Dermis microvascular lymphatic vessel endothelial cell (primary cell): ENCODE measurements at regions not wholly inside any gene's neighbourhood (a gene's known extent, or its start where the extent isn't known, plus 50 kb on each side); places are given as distances from the start of the nearest gene placed in this dataset.
"Not testable (repeated sequence)": the region's sequence is repeated elsewhere in the genome, so short reads cannot be mapped to it uniquely, and the experiment has no call there.

Source experiments
- DNase-seq, 2 donors: peaks; one replicate each; pipeline versions ENCODE4 v3.0.0 to v3.0.0-alpha.2; 2010; ENCODE audit warnings: low read depth in 2 of 2

DNA sequence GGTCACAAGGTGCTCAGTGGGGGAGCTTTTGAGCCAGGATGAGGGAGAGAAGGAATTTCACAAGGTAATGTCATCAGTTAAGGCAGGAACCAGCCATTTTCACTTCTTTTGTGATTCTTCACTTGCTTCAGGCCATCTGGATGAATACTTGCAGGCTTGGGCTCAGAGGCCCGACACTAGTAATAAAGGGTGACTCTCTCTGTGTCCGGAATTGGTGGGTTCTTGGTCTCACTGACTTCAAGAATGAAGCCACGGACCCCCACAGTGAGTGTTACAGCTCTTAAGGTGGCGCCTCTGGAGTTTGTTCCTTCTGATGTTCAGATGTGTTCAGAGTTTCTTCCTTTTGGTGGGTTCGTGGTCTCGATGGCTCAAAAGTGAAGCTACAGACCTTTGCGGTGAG lies 131.8 kb upstream of the RXFP2 start:
- DNase-seq = not testable (repeated sequence)

DNA sequence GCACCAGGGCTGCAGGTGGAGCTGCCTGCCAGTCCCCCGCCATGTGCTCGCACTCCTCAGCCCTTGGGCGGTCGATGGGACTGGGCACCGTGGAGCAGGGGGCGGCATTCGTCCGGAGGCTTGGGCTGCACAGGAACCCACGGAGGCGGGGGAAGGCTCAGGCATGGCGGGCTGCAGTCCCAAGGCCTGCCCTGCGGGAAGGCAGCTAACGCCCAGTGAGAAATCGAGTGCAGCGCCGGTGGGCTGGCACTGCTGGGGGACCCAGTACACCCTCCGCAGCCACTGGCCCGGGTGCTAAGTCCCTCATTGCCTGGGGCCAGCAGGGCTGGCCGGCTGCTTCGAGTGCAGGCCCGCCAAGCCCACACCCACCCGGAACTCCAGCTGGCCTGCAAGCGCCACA lies 130.5 kb upstream of the RXFP2 start:
- not testable (repeated sequence) for DNase-seq

DNA sequence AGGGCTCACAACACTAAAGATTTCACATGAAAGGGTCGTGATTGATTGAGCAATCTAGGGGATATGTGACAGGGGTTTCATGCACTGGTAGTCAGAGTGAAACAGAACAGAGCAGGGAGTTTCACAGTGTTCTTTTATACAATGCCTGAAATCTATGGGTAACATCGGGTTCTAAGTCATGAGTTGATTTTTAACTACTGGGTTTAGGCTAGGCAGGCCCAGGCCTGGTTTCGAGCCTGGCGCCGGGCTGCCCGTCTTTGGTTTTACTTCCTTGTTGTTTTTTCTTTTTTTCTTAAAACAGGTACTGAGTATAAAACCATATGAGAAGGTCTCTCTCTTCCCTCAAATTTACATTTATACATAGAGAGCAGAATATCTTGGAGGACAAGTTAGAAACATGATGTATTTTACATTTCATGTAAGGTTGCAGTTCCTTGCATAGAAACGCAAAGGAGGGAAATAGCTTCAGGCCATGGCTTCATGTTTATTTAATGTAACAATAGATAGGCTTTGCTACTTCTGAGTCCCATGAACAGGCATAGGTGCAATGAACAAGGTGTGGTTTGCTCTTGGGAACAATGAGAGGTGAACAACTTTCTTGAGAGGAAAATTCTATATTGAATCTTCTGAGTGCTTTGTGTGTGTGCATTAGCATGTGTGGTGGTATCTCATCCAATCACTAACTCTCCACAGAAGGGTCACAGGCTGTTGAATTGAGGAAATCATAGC lies 128.9 kb upstream of the RXFP2 start:
- DNase-seq = no peak

DNA sequence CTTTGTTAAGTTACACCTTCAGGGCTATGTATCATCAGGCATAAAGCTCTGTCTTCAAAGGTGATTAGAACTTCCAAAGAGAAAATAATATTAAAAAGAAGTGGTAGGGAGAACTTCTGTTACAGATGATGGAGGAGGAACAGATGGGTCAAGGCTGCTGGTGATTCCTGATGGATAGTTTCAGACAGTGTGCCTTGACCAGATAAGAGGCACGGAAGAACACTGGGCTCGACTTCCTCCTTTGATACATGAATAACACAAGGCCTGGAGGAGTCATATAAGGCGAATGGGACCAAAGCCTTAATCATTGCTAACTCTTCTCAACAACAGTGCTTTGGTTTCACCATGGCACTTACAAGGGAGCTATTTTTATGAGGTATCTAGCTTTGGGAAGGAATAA lies 128.1 kb upstream of the RXFP2 start:
- no peak for DNase-seq

DNA sequence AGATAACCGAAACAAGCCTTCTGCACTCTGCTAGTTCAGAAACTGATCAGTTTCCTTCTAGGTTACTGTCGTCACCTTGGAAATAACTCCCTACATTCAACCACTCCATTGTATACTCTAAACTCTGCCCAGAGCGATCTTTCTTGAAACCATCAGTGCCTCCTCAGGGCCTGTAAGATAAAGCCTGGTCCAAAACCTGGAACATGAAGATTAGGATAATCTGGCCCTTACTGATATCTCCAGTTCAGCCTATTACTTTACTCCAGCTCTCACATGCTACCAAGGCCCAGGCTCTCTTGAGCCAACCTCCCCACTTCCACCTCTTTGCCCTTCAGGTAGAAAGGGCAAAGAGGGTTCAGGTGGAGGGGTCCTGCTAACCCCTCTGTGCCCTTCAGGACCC lies 125.3 kb upstream of the RXFP2 start:
- no peak for DNase-seq

DNA sequence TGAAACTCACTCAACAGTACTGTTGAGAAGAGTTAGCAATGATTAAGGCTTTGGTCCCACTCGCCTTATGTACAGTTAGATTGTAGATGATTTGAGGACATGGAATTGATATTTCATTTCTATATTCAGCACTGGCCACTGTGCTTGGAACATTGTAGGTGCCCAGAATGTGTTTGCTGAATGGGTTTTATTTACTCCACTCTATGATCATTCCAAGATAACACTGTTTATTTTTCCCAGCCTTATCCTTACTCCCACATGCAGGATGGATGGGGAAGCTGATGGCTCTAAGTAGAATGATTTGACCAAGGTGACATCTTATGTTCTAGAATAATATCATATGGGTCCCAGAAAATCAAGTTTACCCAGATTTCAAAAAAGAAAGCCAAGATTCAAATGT lies 124.6 kb upstream of the RXFP2 start:
- DNase-seq = no peak

DNA sequence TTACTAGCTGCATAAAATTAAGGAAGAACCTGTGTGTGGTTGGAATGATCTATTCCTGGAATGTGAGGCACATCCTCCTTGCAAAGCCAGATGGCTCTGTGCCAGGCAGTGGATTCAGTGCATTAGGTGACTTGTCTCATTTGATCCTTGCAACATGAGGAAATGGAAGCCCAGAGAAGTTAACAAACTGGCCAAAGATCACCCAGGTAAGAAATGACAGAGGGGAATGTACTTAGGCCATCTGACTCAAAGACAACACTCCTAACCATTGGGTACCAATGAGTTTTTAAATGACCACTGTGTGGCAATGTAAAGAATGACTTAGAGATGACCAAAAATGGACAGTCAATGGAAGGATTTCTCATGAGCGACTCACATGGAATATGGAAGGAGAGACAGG lies 114.2 kb upstream of the RXFP2 start:
- DNase-seq = no peak

DNA sequence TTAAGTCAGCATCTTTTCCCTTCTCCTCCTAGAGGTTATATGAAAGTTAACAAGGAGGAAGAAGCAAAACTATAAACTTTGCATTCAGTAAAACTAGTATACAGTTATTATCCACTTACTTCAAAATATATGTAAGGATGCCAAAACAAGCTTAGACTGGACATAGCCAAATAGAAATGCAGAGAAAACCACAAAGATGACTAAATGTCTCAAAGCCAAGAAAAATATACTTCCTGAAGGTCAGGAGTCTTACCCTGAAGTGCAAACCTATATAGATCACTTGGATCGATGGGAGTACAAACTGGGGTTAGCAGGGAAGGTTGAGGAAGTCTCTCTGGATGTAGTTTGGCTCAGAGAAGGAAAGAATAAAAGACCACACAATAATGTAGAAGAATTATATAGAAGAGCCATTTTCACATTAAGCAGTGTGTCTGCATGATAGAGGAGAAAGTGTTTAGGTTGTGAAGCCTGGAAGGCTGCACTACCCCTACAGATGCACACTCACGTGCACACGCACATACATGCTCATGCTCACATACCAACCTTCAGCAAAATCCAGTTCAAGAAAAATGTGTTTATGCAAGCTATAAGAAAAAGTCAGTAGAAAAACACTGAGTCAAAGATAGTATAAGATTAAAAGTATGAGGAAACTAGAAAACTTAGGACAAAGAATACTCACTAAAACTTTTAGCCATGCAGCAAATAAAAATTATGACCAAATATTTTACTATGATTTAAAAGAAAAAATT lies 112.1 kb upstream of the RXFP2 start:
- no peak for DNase-seq

DNA sequence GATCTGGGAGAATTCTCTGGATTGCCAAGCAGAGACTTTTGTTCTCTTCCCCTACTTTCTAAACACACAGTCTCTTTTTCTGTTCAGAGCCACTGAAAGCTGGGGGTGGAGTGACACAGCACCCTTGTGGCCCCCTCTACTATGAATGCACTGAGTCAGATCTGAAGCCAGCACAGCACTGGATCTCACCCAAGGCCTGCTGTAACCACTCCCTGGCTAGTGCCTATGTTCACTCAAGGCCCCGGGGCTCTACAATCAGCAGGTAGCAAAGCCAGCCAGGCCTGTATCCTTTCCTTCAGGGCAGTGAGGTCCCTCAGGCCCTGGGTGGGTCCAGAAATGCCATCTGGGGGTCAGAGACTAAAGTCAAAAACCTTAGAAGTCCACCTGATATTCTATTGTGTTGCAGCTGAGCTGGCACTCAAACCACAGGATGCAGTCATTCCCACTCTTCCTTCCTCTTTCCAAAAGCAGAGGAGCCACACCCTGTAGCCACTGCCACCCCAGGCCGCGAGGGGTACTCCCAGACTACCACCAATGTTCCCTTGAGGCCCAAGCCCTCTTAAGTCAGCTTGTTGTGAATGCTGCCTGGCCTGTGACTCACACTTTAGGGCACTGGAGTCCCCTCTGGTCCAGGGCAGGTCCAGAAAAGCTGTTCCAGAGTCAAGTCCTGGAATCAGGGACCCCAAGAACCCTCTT lies 110.1 kb upstream of the RXFP2 start:
- DNase-seq = peak in 1 of 2 donors; percentile 41

DNA sequence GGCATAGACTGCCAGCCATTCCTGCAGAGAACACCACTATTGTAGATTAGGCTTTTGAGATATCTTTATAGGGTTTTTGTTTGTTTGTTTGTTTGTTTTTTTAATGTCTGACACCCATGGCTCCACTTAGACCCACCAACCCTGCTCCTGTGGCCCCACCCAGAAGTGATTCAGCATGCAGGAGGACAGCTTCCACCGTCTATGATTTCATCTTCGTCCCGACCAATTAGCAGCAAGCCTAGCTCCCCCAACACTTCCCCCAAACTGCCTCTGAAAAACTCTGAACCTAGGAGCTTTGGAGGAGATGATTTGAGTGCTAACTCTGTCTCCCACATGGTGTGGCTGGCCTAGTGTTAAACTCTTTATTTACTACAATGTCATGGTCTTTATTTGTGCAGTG lies 108.3 kb upstream of the RXFP2 start:
- DNase-seq = peak in 1 of 2 donors; percentile 20

DNA sequence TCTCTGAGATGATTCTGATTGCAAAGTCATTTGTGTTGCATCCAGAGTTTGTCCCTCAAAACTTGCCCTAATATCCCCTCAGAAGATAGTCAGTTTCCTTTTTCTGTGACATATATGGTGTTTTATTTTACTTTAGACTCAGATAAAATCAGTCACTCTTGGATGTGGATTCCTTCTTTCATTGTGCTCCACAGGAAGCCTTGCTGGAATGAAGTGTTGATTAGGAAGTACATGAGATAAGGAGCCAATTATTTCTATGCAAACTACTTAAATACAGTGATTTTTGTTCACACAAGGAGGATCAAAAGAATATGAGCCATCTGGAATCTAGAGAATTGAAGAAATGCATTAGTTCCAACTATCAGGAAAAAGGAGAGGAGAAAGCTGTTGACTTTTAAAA lies 107.6 kb upstream of the RXFP2 start:
- peak in 1 of 2 donors; percentile 26 for DNase-seq

DNA sequence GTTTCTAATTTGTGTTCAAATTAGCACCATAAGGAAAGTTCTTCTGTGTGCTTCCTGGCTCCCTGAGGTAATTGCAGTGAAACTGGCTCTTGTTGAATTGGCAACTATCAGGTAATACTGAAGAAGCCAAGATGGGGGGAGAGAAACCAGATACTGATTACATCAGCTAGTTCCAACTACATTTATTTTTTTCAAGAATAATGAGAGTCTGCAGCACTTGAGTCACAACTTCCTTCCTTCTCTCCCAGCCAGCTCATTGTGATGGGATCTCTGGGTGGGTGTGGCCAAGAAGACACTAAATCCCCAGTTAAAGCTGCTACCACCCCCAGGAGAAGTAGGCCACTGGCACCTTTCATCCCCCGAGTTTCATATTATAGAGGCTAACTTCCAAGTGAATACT lies 100.7 kb upstream of the RXFP2 start:
- DNase-seq = peak; percentile 3 to 96

DNA sequence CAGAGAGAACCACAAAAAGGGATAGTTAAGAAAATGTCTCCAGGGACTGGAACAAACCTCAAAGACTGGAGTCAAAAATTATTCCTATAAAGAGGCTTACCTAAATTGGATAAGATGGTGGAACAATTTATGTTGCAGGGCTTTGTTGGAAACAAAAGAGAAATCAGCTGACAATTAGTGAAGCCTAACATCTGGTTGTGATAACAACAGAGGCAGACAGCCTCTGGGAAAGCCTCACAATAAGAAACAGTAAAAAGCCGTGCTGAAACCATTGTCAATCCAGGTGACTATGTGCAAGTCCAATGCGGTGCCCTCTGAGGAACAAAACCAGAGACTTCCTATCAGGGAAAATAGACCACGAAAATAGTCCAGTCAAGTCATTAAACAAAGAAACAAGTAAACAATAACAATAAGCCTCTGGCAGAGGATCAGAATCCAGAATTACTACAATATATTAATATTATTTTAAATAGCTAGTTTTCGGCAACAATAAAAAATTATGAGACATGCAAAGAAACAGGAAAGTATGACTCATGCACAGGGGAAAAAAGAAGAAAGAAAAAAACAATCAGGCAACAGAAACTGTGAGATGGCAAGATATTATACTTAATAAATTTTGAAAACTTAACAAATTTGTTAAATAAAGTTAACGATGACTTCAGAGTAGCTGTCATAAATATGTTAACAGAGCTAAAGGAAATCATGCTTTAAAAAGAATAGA lies 99.7 kb upstream of the RXFP2 start:
- DNase-seq = peak; percentile 12 to 84

DNA sequence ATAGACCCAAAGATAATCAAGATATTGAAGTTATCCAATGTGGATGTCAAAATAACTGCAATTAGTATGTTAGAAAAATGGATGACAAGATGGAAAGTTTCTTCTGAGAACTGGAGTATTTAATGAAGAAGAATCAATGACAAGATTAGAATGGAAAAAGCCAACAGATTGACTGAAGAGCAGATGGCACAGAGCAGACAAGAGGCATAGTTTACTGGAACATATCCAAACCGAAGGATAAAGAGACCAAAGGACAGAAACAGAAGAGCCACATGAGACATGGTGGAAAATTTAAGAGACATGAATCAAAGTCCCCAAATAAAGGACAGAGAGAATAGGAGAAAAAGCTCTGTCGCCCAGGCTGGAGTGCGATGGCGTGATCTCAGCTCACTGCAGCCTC lies 89.6 kb upstream of the RXFP2 start:
- no peak for DNase-seq

DNA sequence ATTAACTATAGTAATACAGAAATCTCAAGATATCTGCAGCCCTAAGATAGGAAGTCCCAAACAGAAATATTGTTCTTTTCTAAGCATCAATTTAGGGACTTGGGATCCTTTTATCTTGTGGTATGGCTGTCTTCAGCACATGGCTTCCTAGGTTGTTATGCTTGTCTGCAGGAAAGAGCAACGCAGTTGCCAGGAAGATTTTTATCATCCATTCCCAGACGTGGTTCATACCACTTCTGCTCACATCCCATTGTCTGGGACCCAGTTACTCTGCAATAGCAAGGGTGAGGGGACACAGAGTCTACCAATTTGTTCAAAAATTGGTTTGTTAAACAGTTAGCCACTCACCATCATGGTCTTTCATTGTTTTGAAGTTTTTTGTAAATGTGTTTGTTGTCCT lies 85.6 kb upstream of the RXFP2 start:
- no peak for DNase-seq

DNA sequence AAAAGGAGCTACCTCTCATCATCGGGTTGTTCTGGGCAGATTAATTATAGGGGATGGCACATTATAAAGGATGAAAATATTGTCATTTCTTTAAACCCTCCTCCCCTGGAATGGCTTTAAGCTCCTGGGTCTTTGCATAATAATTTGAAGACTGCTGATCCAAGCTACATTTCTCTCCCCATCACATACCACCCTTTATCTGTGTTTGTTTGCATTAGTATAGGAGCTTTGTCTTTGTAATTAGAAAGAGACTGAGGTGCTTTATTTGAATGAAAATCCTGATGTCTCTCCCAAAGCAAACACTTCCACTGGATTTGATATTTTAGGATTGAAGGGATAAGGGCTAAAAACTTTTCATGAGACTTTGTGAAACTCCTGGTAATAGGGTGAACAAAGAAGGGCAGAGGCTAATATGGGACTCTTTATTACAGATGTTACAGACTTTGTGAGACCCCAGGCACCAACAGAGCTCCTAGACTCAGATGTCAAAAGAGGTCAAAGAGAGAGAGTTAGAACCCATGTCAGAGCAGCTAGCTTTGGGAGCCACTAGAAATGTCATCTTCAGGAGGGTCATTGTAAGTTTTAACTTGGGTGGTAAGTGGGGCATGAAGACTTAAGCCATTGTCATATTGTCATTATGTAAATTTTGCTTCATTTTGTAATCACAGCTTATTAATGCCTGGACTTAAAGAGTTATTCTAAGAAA lies 75.3 kb upstream of the RXFP2 start:
- no peak for DNase-seq

DNA sequence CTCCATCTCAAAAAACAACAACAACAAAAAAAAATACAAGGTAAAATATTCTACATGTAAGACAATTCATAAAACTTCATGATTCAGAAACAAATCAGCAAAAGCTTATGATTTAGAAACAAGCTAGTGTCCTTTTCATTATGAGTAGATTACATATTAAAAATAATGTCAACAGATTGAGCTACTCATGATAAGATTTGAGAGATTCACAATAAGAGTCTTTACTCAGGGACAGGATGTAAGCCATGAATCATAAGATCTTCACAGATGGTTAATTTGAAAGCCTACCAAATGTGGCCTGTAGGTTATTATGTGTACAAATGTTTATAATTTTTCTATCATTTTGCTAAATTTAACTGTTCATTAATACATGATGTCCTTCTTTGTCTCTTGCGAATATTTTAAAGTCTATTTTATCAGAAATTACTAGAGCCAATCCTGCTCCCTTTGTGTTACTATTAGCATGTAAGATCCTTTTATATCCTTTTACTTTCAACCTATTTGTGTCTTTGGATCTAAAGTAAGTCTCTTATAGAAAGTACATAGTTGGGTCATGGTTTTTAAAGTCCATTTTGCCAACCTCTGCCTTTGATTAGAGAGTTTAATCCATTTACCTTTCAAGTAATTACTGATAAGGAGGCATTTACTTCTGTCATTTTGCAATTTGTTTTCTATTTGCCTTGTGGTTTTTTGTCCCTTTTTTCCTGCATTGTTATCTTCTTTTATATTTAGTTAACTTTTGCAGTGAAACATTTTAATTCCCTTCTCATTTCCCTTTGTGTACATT lies 68.3 kb upstream of the RXFP2 start:
- DNase-seq = no peak

DNA sequence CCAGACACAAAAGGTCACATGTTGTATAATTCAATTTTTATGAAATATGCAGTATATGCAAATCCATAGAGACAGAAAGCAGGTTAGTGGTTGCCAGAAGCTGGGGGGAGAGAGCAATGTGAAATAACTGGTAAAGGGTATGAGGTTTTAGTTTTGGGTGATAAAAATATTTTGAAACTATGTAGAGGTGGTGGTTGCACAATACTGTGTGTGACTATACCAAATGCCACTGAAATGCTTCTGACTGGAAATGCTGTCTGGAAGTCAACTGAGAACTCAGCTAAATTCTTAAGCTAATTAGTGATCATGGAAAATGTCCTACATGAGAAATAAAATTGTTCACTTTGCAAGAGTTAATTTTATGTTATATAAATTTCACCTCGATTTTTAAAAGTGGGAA lies 65.3 kb upstream of the RXFP2 start:
- DNase-seq = no peak

DNA sequence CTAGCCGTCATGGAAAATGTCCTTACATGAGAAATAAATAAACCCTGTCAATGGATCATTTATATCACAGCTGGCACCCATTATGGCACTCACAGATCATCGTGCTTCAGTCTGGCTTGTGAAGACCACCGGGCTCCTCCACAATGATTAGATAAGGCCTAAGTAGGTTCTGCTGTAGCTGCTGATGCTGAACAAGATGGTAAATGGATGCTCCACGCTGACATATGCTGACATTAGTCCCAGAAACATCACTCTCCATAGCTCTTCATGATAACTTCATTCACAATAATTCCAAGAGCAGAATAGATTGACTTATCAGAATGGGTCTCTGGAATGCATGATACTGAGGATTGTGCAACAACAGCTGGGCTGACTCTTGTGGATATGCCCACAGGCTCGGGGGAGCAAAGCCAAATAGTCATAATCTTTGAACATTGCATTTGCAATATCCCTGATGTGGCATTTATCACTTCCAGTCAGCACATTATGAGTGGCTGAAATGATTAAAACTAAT lies 63.8 kb upstream of the RXFP2 start:
- DNase-seq = no peak

DNA sequence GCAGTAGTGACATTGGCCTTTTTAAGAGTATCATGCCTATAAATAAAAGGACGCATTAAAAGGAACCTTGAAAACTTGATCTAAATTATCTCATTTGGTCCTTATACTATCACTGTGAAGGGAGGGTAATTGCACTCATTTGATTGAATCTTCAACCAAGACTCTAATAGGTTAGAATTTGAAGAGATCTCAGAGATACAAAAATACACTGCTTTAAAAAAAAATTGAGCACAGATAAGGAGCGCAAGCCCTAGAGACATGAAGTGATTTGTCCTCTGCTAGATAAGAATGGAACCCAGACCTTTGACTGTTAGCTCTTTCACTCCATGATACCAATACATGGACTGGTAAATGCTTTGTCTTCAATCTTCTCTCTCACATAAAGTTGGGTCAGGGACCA lies 58.2 kb upstream of the RXFP2 start:
- no peak for DNase-seq
